GM13977 (cell line): ENCODE measurements at regions not wholly inside any gene's neighbourhood (a gene's known extent, or its start where the extent isn't known, plus 50 kb on each side); places are given as distances from the start of the nearest gene placed in this dataset.

ENCODE experiments used
- DNase-seq: peaks from one replicate; pipeline ENCODE4 v3.0.0; 2012; ENCODE audit warnings: low spot score
- CTCF ChIP-seq: IDR thresholded peaks from 2 replicates; pipeline ENCODE4 v1.5.1; 2012; ENCODE audit warnings: mild to moderate bottlenecking, control low read depth; ENCODE audit not compliant: insufficient read depth; ENCODE audit errors: extremely low read depth, missing control alignments
- in situ Hi-C: fragments of 300-500 bp; cut with MboI; formaldehyde crosslinking; loops from one replicate; pipeline ENCODE4 v1.12.0; 2022; ENCODE audit warnings: low sequenced_read_pairs, low pct_unique_long_range_greater_than_20kb, mixed read lengths, inconsistent platforms; ENCODE audit not compliant: unreplicated experiment

GRCh38 chr1:209104646-209105045 lies 478.9 kb upstream of the CAMK1G start:
- TF ChIP-seq CTCF = no peak
- in situ Hi-C loops = no loop called here
- DNase-seq = no peak

GRCh38 chr1:209105701-209106100 lies 477.8 kb upstream of the CAMK1G start:
- DNase-seq = no peak
- no peak for TF ChIP-seq CTCF
- in situ Hi-C loops = no loop called here

DNA sequence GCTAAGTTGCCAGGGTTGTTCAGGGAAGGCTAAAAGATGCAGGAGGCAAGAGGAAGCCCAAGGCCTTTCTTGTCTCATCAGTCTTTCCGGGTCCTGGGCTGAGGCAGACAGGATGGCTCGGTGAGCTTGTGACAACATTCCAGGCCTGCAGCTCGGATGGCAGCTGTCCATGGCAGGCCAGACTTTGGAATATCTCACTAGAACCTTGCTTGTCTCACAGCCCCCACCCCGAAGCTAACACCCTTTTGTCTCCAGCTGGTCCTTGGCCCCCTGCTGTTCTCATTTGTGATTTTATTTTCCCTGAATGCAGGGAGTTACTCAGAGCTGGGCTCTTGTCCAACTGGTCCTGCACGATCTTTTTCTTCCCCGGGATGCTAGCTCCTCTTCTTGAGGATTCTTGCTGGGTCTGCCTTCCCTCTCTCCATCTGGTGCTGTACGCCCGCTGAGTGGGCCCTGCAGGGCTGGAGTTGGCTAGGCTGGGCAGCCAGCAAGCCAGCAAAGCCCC lies 477.2 kb upstream of the CAMK1G start:
- DNase-seq = no peak
- TF ChIP-seq CTCF = no peak
- in situ Hi-C loops = no loop called here

- no peak for DNase-seq
- no peak for TF ChIP-seq CTCF
- in situ Hi-C loops = no loop called here
These were observed 476.7 kb upstream of the CAMK1G start for GRCh38 chr1:209106861-209107260.

GRCh38 chr1:209107535-209107934 lies 476.0 kb upstream of the CAMK1G start:
- no peak for DNase-seq
- in situ Hi-C loops = no loop called here
- no peak for TF ChIP-seq CTCF

DNA sequence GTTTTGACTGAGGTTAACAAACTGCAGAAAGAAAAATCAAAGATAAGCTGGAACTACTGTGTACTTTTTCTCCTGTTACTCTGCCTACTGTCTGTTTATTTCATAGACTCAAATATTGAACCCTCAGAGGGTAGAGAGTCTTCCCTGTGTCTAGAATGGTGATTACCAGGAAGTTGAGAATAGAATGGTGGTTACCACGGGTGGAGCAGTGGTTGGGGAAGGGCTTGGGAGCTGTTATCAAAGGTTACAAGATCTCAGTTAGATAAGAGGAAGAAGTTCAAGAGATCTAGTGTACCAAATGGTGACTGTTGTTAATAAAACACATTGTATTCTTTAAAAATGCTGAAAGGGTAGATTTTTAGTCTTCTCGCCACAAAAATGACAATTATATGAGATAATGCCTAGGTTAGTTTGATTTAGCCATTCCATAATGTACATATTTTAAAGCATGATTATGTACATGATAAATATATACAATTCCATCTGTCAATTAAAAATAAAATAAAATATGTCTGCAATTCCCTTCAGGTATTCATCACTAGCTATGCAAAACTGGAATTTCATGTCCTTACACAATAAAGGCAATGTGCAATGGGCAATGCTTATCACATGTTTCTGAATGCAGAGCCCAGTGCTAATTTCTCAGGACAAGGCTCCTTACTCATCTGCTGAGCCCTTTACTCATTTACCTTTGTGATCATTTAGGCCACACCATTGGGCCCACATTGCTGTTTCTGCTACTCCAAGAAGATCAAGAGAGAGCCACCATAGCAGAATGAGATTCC lies 474.3 kb upstream of the CAMK1G start:
- in situ Hi-C loops = no loop called here
- TF ChIP-seq CTCF = no peak

More for the DNA sequence above, 474.3 kb upstream of the CAMK1G start:
- no peak for DNase-seq
